Upper lobe of left lung (tissue), 4 donors: ENCODE measurements at regions not wholly inside any gene's neighbourhood (a gene's known extent, or its start where the extent isn't known, plus 50 kb on each side); places are given as distances from the start of the nearest gene placed in this dataset.

ENCODE experiments used
- POLR2A ChIP-seq, 4 donors: fragments of 450-650 bp; IDR thresholded peaks; one replicate each; pipeline ENCODE4 v1.5.1; 2016 to 2017; ENCODE audit warnings: antibody characterized with exemption in 4 of 4, mild to moderate bottlenecking in 2 of 4
- POLR2AphosphoS5 ChIP-seq, 2 donors: sonication (generic); formaldehyde crosslinking; IDR thresholded peaks; one replicate each; pipeline ENCODE4 v1.5.1; 2017; ENCODE audit warnings: antibody characterized with exemption in 2 of 2
- TF ChIP-seq, protein P1 (sequence below), 6 experiments: fragments of 450-650 bp in 4 of 6; fragments of 200-600 bp in 2 of 6; sonication (generic) in 2 of 6; IDR thresholded peaks; one replicate each; pipeline ENCODE4 v1.5.1; 2016 to 2019; ENCODE audit warnings: antibody characterized with exemption in 6 of 6

DNA sequence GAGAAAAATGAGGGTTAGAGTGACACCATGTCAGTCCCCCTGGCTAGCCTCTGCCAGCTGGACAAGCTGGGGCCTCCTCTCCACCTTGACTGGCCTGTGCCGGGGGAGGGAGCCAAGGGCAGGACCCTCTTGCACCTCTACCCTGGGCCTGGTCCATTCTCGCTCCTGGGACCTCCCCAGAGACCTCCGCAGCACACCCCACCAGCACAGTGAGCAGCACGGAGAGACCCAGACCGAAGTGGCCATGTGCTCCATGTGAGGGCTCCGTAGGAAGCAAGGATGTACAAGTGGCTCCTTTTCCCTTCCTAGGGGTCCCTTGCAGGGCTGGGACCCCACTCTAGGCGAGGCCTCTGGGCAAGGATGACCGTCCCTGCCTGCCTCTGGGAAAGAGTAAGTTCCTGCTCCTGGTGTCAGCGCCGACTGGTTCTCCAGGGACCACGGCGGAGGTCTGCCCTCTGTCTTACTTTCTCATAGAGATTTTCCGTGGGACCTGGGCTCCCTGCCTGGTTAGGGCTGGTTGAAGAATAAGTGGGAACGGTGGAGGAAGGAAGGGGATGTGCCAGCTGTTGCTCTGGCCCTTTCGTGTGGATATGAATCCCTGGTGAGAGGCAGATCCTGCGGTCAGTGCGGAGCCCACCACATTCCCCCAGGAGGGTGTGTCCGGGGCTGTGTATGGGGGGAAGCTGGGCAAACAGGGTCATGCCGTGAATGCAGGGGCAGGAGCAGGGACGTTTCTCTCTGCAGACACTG, 124.2 kb downstream of the METRNL start:
- TF ChIP-seq, protein P1, sequence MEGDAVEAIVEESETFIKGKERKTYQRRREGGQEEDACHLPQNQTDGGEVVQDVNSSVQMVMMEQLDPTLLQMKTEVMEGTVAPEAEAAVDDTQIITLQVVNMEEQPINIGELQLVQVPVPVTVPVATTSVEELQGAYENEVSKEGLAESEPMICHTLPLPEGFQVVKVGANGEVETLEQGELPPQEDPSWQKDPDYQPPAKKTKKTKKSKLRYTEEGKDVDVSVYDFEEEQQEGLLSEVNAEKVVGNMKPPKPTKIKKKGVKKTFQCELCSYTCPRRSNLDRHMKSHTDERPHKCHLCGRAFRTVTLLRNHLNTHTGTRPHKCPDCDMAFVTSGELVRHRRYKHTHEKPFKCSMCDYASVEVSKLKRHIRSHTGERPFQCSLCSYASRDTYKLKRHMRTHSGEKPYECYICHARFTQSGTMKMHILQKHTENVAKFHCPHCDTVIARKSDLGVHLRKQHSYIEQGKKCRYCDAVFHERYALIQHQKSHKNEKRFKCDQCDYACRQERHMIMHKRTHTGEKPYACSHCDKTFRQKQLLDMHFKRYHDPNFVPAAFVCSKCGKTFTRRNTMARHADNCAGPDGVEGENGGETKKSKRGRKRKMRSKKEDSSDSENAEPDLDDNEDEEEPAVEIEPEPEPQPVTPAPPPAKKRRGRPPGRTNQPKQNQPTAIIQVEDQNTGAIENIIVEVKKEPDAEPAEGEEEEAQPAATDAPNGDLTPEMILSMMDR (IDR thresholded peaks at IDR 0.05): no peak
- no peak for TF ChIP-seq POLR2A (IDR thresholded peaks at IDR 0.05)
- no peak for TF ChIP-seq POLR2AphosphoS5 (IDR thresholded peaks at IDR 0.05)
